ENCODE measurements at regions not wholly inside any gene's neighbourhood (a gene's known extent, or its start where the extent isn't known, plus 50 kb on each side); places are given as distances from the start of the nearest gene placed in this dataset.

GRCh38 chr14:55500219-55500701 lies 59.8 kb upstream of the TBPL2 start:
- DNase-seq = peak; percentile 95

- no peak for DNase-seq
These were observed 60.3 kb upstream of the TBPL2 start for GRCh38 chr14:55500708-55501107.

GRCh38 chr14:55502746-55503284 lies 62.4 kb upstream of the TBPL2 start:
- DNase-seq = no peak

- peak; percentile 49 for DNase-seq
These were observed 65.4 kb upstream of the TBPL2 start for GRCh38 chr14:55505846-55506245.

- no peak for DNase-seq
These were observed 68.3 kb upstream of the TBPL2 start for GRCh38 chr14:55508676-55509075.

- DNase-seq = no peak
These were observed 67.6 kb upstream of the KTN1 start for GRCh38 chr14:55512421-55512820.

- DNase-seq = no peak
These were observed 66.5 kb upstream of the KTN1 start for GRCh38 chr14:55513491-55513890.

- no peak for DNase-seq
These were observed 65.1 kb upstream of the KTN1 start for GRCh38 chr14:55514819-55515490.

- no peak for DNase-seq
These were observed 63.2 kb upstream of the KTN1 start for GRCh38 chr14:55516776-55517175.

GRCh38 chr14:55518391-55518790 lies 61.6 kb upstream of the KTN1 start:
- DNase-seq = peak; percentile 52

- no peak for DNase-seq
These were observed 60.4 kb upstream of the KTN1 start for GRCh38 chr14:55519473-55520080.

GRCh38 chr14:55523321-55523720 lies 56.7 kb upstream of the KTN1 start:
- no peak for DNase-seq

Measured in NCI-H2029 (cell line).